ENCODE measurements at regions not wholly inside any gene's neighbourhood (a gene's known extent, or its start where the extent isn't known, plus 50 kb on each side); places are given as distances from the start of the nearest gene placed in this dataset.

DNA sequence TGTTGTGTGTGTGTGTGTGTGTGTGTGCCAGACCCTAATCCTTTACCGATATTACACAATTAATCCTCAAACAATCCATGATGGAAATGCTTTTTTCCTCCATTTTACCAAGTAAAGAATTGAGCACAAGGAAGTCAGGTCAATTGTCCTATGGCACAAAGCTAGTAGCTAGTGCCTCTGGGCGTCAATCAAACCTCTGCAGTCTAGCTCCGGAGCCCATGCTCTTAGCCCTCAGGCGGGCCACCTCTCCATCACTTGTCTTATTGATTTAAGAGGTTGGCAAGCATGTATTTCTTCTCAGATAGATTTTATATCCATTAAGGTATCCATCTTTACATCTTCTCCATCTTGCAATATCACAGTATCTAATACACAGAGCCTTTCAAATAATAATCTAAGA is 886.6 kb downstream of the TBL1XR1 start:
- Histone ChIP-seq H3K36me3 (no peaks in the 10 kb centered on the region), H3K27me3 (no peaks in the 10 kb centered on the region), H3K27ac (no peak overlapping the region), H3K9me3 (no peaks in the 10 kb centered on the region), H3K4me1 (no peaks in the 10 kb centered on the region), H3K4me3 (no peak overlapping the region)
- TF ChIP-seq, protein P1, sequence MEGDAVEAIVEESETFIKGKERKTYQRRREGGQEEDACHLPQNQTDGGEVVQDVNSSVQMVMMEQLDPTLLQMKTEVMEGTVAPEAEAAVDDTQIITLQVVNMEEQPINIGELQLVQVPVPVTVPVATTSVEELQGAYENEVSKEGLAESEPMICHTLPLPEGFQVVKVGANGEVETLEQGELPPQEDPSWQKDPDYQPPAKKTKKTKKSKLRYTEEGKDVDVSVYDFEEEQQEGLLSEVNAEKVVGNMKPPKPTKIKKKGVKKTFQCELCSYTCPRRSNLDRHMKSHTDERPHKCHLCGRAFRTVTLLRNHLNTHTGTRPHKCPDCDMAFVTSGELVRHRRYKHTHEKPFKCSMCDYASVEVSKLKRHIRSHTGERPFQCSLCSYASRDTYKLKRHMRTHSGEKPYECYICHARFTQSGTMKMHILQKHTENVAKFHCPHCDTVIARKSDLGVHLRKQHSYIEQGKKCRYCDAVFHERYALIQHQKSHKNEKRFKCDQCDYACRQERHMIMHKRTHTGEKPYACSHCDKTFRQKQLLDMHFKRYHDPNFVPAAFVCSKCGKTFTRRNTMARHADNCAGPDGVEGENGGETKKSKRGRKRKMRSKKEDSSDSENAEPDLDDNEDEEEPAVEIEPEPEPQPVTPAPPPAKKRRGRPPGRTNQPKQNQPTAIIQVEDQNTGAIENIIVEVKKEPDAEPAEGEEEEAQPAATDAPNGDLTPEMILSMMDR (IDR thresholded peaks at IDR 0.05) = no peak
- TF ChIP-seq POLR2A (IDR thresholded peaks at IDR 0.05) = no peak
- no peak for DNase-seq

DNA sequence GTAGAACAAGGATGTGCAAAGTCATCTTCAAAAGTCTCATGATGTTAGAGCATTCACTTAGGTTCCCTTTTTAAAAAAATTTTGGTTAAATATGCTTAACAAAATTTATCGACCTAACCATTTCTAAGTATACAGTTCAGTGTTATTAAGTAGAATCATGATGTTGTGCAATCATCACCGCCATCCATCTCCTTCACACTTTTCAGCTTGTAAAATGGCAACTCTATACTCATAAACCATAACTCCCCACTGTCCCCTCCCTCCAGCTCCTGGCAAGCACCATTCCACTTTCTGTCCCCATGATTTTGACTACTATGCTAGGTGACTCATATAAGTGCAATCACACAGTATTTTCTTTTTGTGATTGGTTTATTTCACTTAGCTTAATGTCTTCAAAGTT is 895.0 kb downstream of the TBL1XR1 start:
- H3K27ac ChIP-seq = no peak overlapping the region
- H3K27me3 ChIP-seq = no peaks in the 10 kb centered on the region
- no peak for DNase-seq
- H3K4me1 ChIP-seq = no peaks in the 10 kb centered on the region
- no peak for TF ChIP-seq POLR2A (IDR thresholded peaks at IDR 0.05)
- TF ChIP-seq, protein P1 (IDR thresholded peaks at IDR 0.05) = no peak
- H3K4me3 ChIP-seq = no peak overlapping the region
- no peaks in the 10 kb centered on the region for H3K36me3 ChIP-seq
- H3K9me3 ChIP-seq = no peaks in the 10 kb centered on the region

DNA sequence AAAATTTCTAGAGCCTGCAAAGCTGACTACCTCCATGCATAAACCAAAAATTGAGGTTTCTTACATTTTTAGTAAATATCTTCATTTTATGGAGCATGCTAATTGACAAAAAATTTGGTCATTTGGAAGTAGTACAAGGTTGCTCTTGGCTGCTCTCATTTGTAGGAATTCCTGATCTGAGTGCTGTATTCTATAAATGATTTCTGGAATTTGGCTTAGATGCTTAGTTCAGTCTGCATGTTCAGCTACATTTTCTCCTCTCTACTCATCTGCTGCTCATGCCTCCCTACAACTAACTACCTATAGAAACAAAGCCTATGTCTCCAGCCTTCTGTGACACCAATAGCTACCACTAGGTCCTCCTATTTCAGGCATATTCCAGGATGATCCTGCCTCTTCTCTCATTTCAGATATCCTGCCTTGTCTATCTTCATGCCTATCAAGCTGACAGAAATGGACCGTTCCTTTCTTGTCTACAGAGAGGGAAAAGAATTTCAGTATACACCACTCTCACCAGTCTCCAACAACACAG is 901.1 kb downstream of the TBL1XR1 start:
- TF ChIP-seq, protein P1 (IDR thresholded peaks at IDR 0.05) = no peak
- no peak for TF ChIP-seq POLR2A (IDR thresholded peaks at IDR 0.05)
- no peak for DNase-seq
- Histone ChIP-seq H3K4me3 (no peak overlapping the region), H3K36me3 (no peaks in the 10 kb centered on the region), H3K9me3 (no peaks in the 10 kb centered on the region), H3K27me3 (no peaks in the 10 kb centered on the region), H3K4me1 (no peaks in the 10 kb centered on the region), H3K27ac (no peak overlapping the region)

DNA sequence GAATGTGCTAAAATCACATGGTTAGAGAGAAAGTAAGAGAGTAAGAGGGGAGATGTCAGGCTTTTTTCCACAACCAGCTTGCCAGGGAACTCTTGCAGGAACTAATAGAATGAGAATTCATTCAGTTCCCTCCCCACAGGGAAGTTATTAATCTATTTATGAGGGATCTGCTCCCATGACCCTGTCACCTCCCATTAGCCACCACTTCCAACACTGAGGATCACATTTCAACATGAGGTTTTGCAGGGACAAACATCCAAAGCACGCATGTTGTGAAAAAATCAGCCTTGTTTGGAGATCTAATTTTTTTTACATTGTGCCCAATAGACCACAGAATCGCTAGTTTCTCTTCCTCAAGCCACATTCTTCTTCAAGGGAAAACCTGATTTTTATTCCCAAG is 904.0 kb downstream of the TBL1XR1 start:
- H3K27me3 ChIP-seq = no peaks in the 10 kb centered on the region
- no peak for TF ChIP-seq POLR2A (IDR thresholded peaks at IDR 0.05)
- TF ChIP-seq, protein P1 (IDR thresholded peaks at IDR 0.05) = no peak

DNA sequence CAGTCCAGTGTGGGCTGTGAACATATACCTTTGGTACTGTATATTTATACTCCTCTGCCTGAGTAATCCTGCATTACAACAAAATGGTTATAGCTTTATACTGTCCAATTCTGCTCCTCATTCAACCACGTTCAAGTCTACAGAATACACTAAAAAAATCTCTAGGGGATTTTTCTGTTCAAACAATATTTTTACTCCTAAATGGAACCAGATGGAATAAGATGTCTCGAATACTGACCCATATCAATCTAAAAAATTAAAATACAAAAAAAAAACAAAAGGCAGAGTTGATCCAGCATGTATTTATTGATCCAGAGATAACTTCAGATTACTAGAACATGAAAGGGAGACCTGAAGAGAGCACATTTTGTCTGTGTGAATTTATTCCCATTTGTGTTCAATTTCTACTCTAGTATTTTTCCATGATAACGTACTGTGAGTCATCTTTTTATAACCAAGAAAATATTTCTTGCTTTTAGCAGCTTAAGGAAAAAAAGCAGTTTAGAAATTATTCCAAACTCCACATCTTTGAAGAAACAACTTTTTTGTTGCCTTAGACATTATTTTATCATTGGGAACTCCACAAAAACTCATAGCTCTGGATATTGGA is 910.7 kb downstream of the TBL1XR1 start:
- Histone ChIP-seq H3K9me3 (no peaks in the 10 kb centered on the region), H3K36me3 (no peaks in the 10 kb centered on the region), H3K4me3 (no peak overlapping the region), H3K27me3 (no peaks in the 10 kb centered on the region), H3K27ac (no peak overlapping the region), H3K4me1 (no peaks in the 10 kb centered on the region)
- no peak for DNase-seq
- TF ChIP-seq, protein P1 (IDR thresholded peaks at IDR 0.05) = no peak
- no peak for TF ChIP-seq POLR2A (IDR thresholded peaks at IDR 0.05)

More for the DNA sequence above, 904.0 kb downstream of the TBL1XR1 start:
- no peaks in the 10 kb centered on the region for H3K4me1 ChIP-seq
- H3K36me3 ChIP-seq = no peaks in the 10 kb centered on the region
- no peak for DNase-seq
- H3K27ac ChIP-seq = no peak overlapping the region
- H3K4me3 ChIP-seq = no peak overlapping the region
- no peaks in the 10 kb centered on the region for H3K9me3 ChIP-seq

Measured in Peyer's patch (tissue), 4 donors.